K562 (cell line): ENCODE measurements at regions not wholly inside any gene's neighbourhood (a gene's known extent, or its start where the extent isn't known, plus 50 kb on each side); places are given as distances from the start of the nearest gene placed in this dataset.

Source experiments
- FIP1L1 ChIP-seq: fragments of 200-400 bp; formaldehyde crosslinking; IDR thresholded peaks from 2 replicates; pipeline ENCODE4 v1.6.1; 2018; ENCODE audit warnings: mild to moderate bottlenecking, low read depth, low read length; ENCODE audit not compliant: poor library complexity, severe bottlenecking
- KDM4B ChIP-seq, 2 experiments: fragments of 450-650 bp in 1 of 2; sonication (generic) in 1 of 2; IDR thresholded peaks; 2 replicates each; pipeline ENCODE4 v1.6.1; 2016 to 2017; ENCODE audit warnings: borderline replicate concordance in 2 of 2, antibody characterized with exemption in 1 of 2, low read depth in 1 of 2, mild to moderate bottlenecking in 1 of 2
- WHSC1 ChIP-seq: IDR thresholded peaks from one replicate; pipeline ENCODE4 v1.6.1; 2012; ENCODE audit warnings: low read length, control low read depth, inconsistent platforms
- TF ChIP-seq, protein P1 (sequence below), 2 experiments: fragments of 450-650 bp; formaldehyde crosslinking in 1 of 2; IDR thresholded peaks; 2 replicates each; pipeline versions ENCODE4 v1.4.0 to v1.6.1; 2014 to 2020; ENCODE audit warnings: mild to moderate bottlenecking in 2 of 2, borderline replicate concordance in 1 of 2, low read depth in 1 of 2

DNA sequence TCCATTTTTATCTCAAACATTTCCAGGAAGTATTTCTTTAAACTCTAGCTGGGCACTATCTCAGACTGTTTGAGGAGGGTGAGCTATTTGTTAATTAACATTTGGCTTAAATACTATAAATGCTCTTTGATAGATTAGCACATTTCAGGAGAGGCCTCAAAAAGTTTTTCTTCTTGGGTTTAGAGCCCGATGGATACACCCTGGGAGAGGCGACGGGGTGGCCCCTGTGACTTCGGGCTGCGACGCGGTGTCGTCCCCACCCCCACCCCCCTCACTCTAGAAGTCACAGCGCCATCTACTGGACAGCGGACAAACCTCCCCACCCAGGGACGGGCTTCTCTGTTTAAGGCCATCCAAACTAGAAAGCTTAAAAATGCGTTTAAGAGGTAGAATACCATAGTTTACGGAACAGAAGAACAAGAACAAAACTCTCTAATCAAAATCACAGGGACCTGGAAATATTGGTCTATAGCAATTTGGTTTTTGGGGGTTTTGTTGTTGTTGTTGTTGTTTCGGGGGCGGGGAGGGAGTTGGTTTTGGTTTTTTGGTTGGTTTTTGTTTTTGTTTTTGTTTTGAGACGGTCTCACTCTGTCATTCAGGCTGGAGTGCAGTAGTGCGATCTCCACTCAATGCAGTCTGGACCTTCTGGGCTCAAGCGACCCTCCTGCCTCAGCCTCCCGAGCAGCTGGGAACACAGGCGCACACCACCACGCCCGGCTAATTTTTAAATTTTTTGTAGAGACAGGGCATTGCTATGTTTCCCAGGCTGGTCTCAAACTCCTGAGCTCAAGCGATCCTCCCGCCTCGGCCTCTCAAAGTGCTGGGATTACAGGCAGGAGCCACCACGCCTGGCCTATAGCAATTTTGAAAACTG, 254.4 kb downstream of the C16orf95 start (continued):
- TF ChIP-seq, protein P1, sequence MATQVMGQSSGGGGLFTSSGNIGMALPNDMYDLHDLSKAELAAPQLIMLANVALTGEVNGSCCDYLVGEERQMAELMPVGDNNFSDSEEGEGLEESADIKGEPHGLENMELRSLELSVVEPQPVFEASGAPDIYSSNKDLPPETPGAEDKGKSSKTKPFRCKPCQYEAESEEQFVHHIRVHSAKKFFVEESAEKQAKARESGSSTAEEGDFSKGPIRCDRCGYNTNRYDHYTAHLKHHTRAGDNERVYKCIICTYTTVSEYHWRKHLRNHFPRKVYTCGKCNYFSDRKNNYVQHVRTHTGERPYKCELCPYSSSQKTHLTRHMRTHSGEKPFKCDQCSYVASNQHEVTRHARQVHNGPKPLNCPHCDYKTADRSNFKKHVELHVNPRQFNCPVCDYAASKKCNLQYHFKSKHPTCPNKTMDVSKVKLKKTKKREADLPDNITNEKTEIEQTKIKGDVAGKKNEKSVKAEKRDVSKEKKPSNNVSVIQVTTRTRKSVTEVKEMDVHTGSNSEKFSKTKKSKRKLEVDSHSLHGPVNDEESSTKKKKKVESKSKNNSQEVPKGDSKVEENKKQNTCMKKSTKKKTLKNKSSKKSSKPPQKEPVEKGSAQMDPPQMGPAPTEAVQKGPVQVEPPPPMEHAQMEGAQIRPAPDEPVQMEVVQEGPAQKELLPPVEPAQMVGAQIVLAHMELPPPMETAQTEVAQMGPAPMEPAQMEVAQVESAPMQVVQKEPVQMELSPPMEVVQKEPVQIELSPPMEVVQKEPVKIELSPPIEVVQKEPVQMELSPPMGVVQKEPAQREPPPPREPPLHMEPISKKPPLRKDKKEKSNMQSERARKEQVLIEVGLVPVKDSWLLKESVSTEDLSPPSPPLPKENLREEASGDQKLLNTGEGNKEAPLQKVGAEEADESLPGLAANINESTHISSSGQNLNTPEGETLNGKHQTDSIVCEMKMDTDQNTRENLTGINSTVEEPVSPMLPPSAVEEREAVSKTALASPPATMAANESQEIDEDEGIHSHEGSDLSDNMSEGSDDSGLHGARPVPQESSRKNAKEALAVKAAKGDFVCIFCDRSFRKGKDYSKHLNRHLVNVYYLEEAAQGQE (IDR thresholded peaks at IDR 0.05; ENCODE audit: borderline replicate concordance), result peak; percentile 65
- TF ChIP-seq, protein P1 (CRISPR knock-in tag; IDR thresholded peaks at IDR 0.05; ENCODE audit: low read depth), result no peak
- no peak for TF ChIP-seq KDM4B (IDR thresholded peaks at IDR 0.05; ENCODE audit: borderline replicate concordance in 2 of 2, low read depth in 1 of 2)
- TF ChIP-seq WHSC1, result no peak
- no peak for TF ChIP-seq FIP1L1
